GM12892 (cell line): ENCODE measurements at regions not wholly inside any gene's neighbourhood (a gene's known extent, or its start where the extent isn't known, plus 50 kb on each side); places are given as distances from the start of the nearest gene placed in this dataset.

ENCODE experiments used
- POLR2A ChIP-seq: IDR thresholded peaks from 2 replicates; pipeline ENCODE4 v1.6.1; 2011; ENCODE audit warnings: low read depth, low read length, control low read depth
- POLR2AphosphoS5 ChIP-seq: IDR thresholded peaks from 2 replicates; pipeline ENCODE4 v1.6.1; 2011; ENCODE audit warnings: low read depth, low read length, control low read depth
- TAF1 ChIP-seq: IDR thresholded peaks from 2 replicates; pipeline ENCODE4 v1.6.1; 2011; ENCODE audit warnings: low read depth, mild to moderate bottlenecking, control low read depth, low read length, borderline replicate concordance

DNA sequence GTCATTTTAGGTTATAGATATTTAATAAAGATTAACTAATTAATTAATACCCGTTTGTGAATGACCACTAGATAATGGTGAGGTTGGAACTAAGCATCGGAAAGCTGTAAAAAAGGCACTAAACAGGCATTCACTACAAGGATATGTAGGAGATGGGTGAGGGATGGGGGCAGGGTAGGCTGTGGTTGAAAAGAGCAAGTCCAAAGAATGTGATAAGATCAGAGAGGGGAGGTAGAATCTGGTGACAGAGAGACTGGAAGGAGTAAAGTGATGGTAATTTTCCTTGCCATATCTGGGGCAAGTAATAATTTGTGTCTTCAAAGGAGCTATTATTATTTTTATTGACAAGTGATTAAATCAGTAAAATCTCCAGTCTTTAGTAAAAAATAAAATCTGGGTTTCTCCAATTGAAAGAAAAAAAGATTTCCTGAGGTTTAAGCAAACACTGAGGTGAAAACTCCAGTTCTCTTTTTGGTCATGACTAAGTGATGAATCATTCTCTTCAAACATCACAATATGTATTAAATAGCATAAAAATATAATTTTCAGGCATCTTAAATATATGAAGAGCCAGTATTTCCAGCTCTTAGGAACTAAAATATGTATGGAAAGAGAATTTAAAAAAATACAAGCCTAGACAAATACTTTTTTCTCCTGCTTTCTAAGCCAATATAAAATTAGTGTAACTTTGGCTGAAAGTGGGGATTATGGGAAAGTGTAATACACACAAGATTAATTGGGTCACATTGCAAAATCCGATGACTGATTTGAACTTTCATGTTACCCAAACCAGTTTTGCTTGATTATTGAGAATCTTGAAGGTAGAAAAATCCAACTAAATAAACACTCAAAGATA lies 259.1 kb upstream of the RBMS1 start:
- no peak for TF ChIP-seq POLR2AphosphoS5
- no peak for TF ChIP-seq TAF1
- no peak for TF ChIP-seq POLR2A
